ENCODE measurements at regions not wholly inside any gene's neighbourhood (a gene's known extent, or its start where the extent isn't known, plus 50 kb on each side); places are given as distances from the start of the nearest gene placed in this dataset.

GRCh38 chr17:14776791-14777190 is 475.9 kb downstream of the HS3ST3B1 start:
- no peaks in the 10 kb centered on the region for H4K20me1 ChIP-seq (ENCODE audit: insufficient read depth, low read length)
- H3K4me2 ChIP-seq (ENCODE audit: low read length) = no peak overlapping the region
- H3K9ac ChIP-seq (ENCODE audit: low read length) = no peak overlapping the region
- H3K9me2 ChIP-seq (ENCODE audit: low read depth, low read length) = no peaks in the 10 kb centered on the region
- H3K4me1 ChIP-seq (ENCODE audit: insufficient read depth, low read length, severe bottlenecking) = no peaks in the 10 kb centered on the region
- H3F3A ChIP-seq (ENCODE audit: insufficient read depth, low read length) = no peaks in the 10 kb centered on the region
- no peaks in the 10 kb centered on the region for H3K9me3 ChIP-seq (ENCODE audit: low read length)
- no peak overlapping the region for H2AFZ ChIP-seq (ENCODE audit: low read length)
- H3K36me3 ChIP-seq (ENCODE audit: insufficient read depth, low read length) = no peaks in the 10 kb centered on the region
- H3K4me3 ChIP-seq (ENCODE audit: low read depth, low read length, poor library complexity, severe bottlenecking) = no peak overlapping the region
- no peak overlapping the region for H3K27ac ChIP-seq (ENCODE audit: low read depth, low read length, poor library complexity, severe bottlenecking)
- H3K27me3 ChIP-seq (ENCODE audit: insufficient read depth, low read length) = no peaks in the 10 kb centered on the region
- no peaks in the 10 kb centered on the region for H3K79me2 ChIP-seq (ENCODE audit: insufficient read depth, low read length)
- TF ChIP-seq CTCF (IDR thresholded peaks at IDR 0.05; ENCODE audit: low read length) (no peak), EZH2 (IDR thresholded peaks at IDR 0.05; ENCODE audit: borderline replicate concordance, low read length) (no peak)

- H3K4me3 ChIP-seq (ENCODE audit: low read depth, low read length, poor library complexity, severe bottlenecking) = no peak overlapping the region
- H3F3A ChIP-seq (ENCODE audit: insufficient read depth, low read length) = no peaks in the 10 kb centered on the region
- no peaks in the 10 kb centered on the region for H3K4me1 ChIP-seq (ENCODE audit: insufficient read depth, low read length, severe bottlenecking)
- no peaks in the 10 kb centered on the region for H3K9me3 ChIP-seq (ENCODE audit: low read length)
- no peak overlapping the region for H3K27ac ChIP-seq (ENCODE audit: low read depth, low read length, poor library complexity, severe bottlenecking)
- H3K27me3 ChIP-seq (ENCODE audit: insufficient read depth, low read length) = no peaks in the 10 kb centered on the region
- H2AFZ ChIP-seq (ENCODE audit: low read length) = no peak overlapping the region
- H3K9ac ChIP-seq (ENCODE audit: low read length) = no peak overlapping the region
- no peaks in the 10 kb centered on the region for H4K20me1 ChIP-seq (ENCODE audit: insufficient read depth, low read length)
- no peaks in the 10 kb centered on the region for H3K79me2 ChIP-seq (ENCODE audit: insufficient read depth, low read length)
- no peak overlapping the region for H3K4me2 ChIP-seq (ENCODE audit: low read length)
- H3K9me2 ChIP-seq (ENCODE audit: low read depth, low read length) = no peaks in the 10 kb centered on the region
- no peaks in the 10 kb centered on the region for H3K36me3 ChIP-seq (ENCODE audit: insufficient read depth, low read length)
- TF ChIP-seq CTCF (IDR thresholded peaks at IDR 0.05; ENCODE audit: low read length) (no peak), EZH2 (IDR thresholded peaks at IDR 0.05; ENCODE audit: borderline replicate concordance, low read length) (no peak)
Measured at GRCh38 chr17:14775731-14776492, 475.0 kb downstream of the HS3ST3B1 start.

- H2AFZ ChIP-seq (ENCODE audit: low read length) = no peak overlapping the region
- H3K9me2 ChIP-seq (ENCODE audit: low read depth, low read length) = no peaks in the 10 kb centered on the region
- no peak overlapping the region for H3K9ac ChIP-seq (ENCODE audit: low read length)
- H3K4me3 ChIP-seq (ENCODE audit: low read depth, low read length, poor library complexity, severe bottlenecking) = no peak overlapping the region
- H3K4me2 ChIP-seq (ENCODE audit: low read length) = no peak overlapping the region
- H3K9me3 ChIP-seq (ENCODE audit: low read length) = no peaks in the 10 kb centered on the region
- H3K27me3 ChIP-seq (ENCODE audit: insufficient read depth, low read length) = no peaks in the 10 kb centered on the region
- no peaks in the 10 kb centered on the region for H3K4me1 ChIP-seq (ENCODE audit: insufficient read depth, low read length, severe bottlenecking)
- H3K79me2 ChIP-seq (ENCODE audit: insufficient read depth, low read length) = no peaks in the 10 kb centered on the region
- no peaks in the 10 kb centered on the region for H3F3A ChIP-seq (ENCODE audit: insufficient read depth, low read length)
- no peaks in the 10 kb centered on the region for H4K20me1 ChIP-seq (ENCODE audit: insufficient read depth, low read length)
- no peaks in the 10 kb centered on the region for H3K36me3 ChIP-seq (ENCODE audit: insufficient read depth, low read length)
- TF ChIP-seq CTCF (IDR thresholded peaks at IDR 0.05; ENCODE audit: low read length) = no peak
- no peak for TF ChIP-seq EZH2 (IDR thresholded peaks at IDR 0.05; ENCODE audit: borderline replicate concordance, low read length)
- H3K27ac ChIP-seq (ENCODE audit: low read depth, low read length, poor library complexity, severe bottlenecking) = no peak overlapping the region
Measured at GRCh38 chr17:14774774-14775173, 473.9 kb downstream of the HS3ST3B1 start.
